Peyer's patch (tissue), 4 donors: ENCODE measurements at regions not wholly inside any gene's neighbourhood (a gene's known extent, or its start where the extent isn't known, plus 50 kb on each side); places are given as distances from the start of the nearest gene placed in this dataset.

Source experiments
- DNase-seq, 3 donors: peaks; one replicate each; pipeline ENCODE4 v3.0.0-alpha.2; 2017 to 2019
- H3K27ac ChIP-seq, 4 donors: fragments of 200-600 bp; sonication (generic); one replicate each; pipeline ENCODE4 v1.5.1; 2016 to 2019
- H3K27me3 ChIP-seq, 2 donors: fragments of 200-600 bp; sonication (generic); one replicate each; pipeline ENCODE4 v1.5.1; 2019
- H3K36me3 ChIP-seq, 3 donors: fragments of 200-600 bp; sonication (generic); one replicate each; pipeline ENCODE4 v1.5.1; 2016 to 2019
- H3K4me1 ChIP-seq, 4 donors: fragments of 200-600 bp; sonication (generic); one replicate each; pipeline ENCODE4 v1.5.1; 2016 to 2019
- H3K4me3 ChIP-seq, 4 donors: fragments of 200-600 bp; sonication (generic); 1 replicate in 3 of 4; 2 replicates in 1 of 4; pipeline ENCODE4 v1.5.1; 2016 to 2019; ENCODE audit warnings: mild to moderate bottlenecking in 1 of 4
- H3K9me3 ChIP-seq, 4 donors: fragments of 200-600 bp; sonication (generic); one replicate each; pipeline ENCODE4 v1.5.1; 2016 to 2019; ENCODE audit warnings: mild to moderate bottlenecking in 1 of 4
- CTCF ChIP-seq, 6 experiments: fragments of 450-650 bp in 4 of 6; fragments of 200-600 bp in 2 of 6; sonication (generic) in 1 of 6; IDR thresholded peaks; one replicate each; pipeline ENCODE4 v1.5.1; 2017 to 2019; ENCODE audit warnings: antibody characterized with exemption in 6 of 6, mild to moderate bottlenecking in 3 of 6, moderate library complexity in 1 of 6
- POLR2A ChIP-seq, 2 donors: fragments of 450-650 bp; IDR thresholded peaks; one replicate each; pipeline ENCODE4 v1.5.1; 2017; ENCODE audit warnings: antibody characterized with exemption in 2 of 2, mild to moderate bottlenecking in 2 of 2, moderate library complexity in 2 of 2

- Histone ChIP-seq H3K27me3 (no peaks in the 10 kb centered on the region), H3K27ac (no peak overlapping the region), H3K4me1 (no peaks in the 10 kb centered on the region), H3K9me3 (no peaks in the 10 kb centered on the region), H3K4me3 (no peak overlapping the region), H3K36me3 (no peaks in the 10 kb centered on the region)
- TF ChIP-seq POLR2A (IDR thresholded peaks at IDR 0.05) (no peak), CTCF (IDR thresholded peaks at IDR 0.05) (no peak)
- DNase-seq, result no peak
These were observed 60.7 kb upstream of the PITX2 start for GRCh38 chr4:110683601-110684000.

- Histone ChIP-seq H3K4me1 (no peaks in the 10 kb centered on the region), H3K36me3 (no peaks in the 10 kb centered on the region), H3K4me3 (no peak overlapping the region), H3K27ac (no peak overlapping the region), H3K9me3 (no peaks in the 10 kb centered on the region), H3K27me3 (no peaks in the 10 kb centered on the region)
- no peak for DNase-seq
- TF ChIP-seq CTCF (IDR thresholded peaks at IDR 0.05), result no peak
- no peak for TF ChIP-seq POLR2A (IDR thresholded peaks at IDR 0.05)
These were observed 79.4 kb upstream of the PITX2 start for GRCh38 chr4:110702326-110702725.

- no peaks in the 10 kb centered on the region for H3K36me3 ChIP-seq
- no peaks in the 10 kb centered on the region for H3K9me3 ChIP-seq
- H3K27ac ChIP-seq, result no peak overlapping the region
- no peak overlapping the region for H3K4me3 ChIP-seq
- no peaks in the 10 kb centered on the region for H3K27me3 ChIP-seq
- H3K4me1 ChIP-seq, result no peaks in the 10 kb centered on the region
- TF ChIP-seq POLR2A (IDR thresholded peaks at IDR 0.05), result no peak
- no peak for TF ChIP-seq CTCF (IDR thresholded peaks at IDR 0.05)
- DNase-seq, result no peak
These were observed 82.0 kb upstream of the PITX2 start for GRCh38 chr4:110704748-110705439.

- TF ChIP-seq CTCF (IDR thresholded peaks at IDR 0.05), result no peak
- no peak for TF ChIP-seq POLR2A (IDR thresholded peaks at IDR 0.05)
- H3K9me3 ChIP-seq, result no peaks in the 10 kb centered on the region
- H3K36me3 ChIP-seq, result no peaks in the 10 kb centered on the region
- H3K27ac ChIP-seq, result no peak overlapping the region
- no peaks in the 10 kb centered on the region for H3K27me3 ChIP-seq
- no peak for DNase-seq
- no peak overlapping the region for H3K4me3 ChIP-seq
- no peaks in the 10 kb centered on the region for H3K4me1 ChIP-seq
These were observed 82.5 kb upstream of the PITX2 start for GRCh38 chr4:110705440-110705782.

- H3K27me3 ChIP-seq, result no peaks in the 10 kb centered on the region
- no peak for DNase-seq
- no peak overlapping the region for H3K4me3 ChIP-seq
- TF ChIP-seq CTCF (IDR thresholded peaks at IDR 0.05) (no peak), POLR2A (IDR thresholded peaks at IDR 0.05) (no peak)
- H3K36me3 ChIP-seq, result no peaks in the 10 kb centered on the region
- H3K27ac ChIP-seq, result no peak overlapping the region
- no peaks in the 10 kb centered on the region for H3K4me1 ChIP-seq
- H3K9me3 ChIP-seq, result no peaks in the 10 kb centered on the region
These were observed 87.2 kb upstream of the PITX2 start for GRCh38 chr4:110710070-110710469.

GRCh38 chr4:110712486-110712885 lies 89.6 kb upstream of the PITX2 start:
- H3K9me3 ChIP-seq, result no peaks in the 10 kb centered on the region
- no peaks in the 10 kb centered on the region for H3K36me3 ChIP-seq
- H3K4me3 ChIP-seq, result no peak overlapping the region
- H3K27ac ChIP-seq, result no peak overlapping the region
- TF ChIP-seq POLR2A (IDR thresholded peaks at IDR 0.05), result no peak
- no peak for TF ChIP-seq CTCF (IDR thresholded peaks at IDR 0.05)
- DNase-seq, result no peak
- no peaks in the 10 kb centered on the region for H3K4me1 ChIP-seq
- no peaks in the 10 kb centered on the region for H3K27me3 ChIP-seq
